ENCODE measurements at regions not wholly inside any gene's neighbourhood (a gene's known extent, or its start where the extent isn't known, plus 50 kb on each side); places are given as distances from the start of the nearest gene placed in this dataset.

DNA sequence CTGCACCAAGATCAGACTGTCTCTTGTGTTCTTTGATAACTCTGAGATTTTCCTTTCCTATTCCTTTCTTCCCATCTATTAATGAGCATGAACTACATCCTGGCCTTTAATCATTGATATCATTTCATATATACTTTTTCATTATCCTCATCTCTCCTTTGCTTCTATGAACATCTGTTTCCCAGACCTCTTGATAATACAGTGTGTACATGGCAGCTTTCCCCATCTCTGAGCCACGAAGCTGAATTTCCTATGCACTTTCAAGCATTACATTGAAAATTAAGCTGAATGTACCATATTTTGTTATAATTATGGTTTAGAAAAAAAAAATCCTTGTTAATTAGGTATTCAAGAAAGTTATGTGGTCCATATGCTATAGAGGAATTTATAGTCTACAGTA is 60.9 kb upstream of the CREB5 start:
- no peak overlapping the region for H3K27ac ChIP-seq
- DNase-seq (no peak), ATAC-seq (no peak)
- TF ChIP-seq, protein P1, sequence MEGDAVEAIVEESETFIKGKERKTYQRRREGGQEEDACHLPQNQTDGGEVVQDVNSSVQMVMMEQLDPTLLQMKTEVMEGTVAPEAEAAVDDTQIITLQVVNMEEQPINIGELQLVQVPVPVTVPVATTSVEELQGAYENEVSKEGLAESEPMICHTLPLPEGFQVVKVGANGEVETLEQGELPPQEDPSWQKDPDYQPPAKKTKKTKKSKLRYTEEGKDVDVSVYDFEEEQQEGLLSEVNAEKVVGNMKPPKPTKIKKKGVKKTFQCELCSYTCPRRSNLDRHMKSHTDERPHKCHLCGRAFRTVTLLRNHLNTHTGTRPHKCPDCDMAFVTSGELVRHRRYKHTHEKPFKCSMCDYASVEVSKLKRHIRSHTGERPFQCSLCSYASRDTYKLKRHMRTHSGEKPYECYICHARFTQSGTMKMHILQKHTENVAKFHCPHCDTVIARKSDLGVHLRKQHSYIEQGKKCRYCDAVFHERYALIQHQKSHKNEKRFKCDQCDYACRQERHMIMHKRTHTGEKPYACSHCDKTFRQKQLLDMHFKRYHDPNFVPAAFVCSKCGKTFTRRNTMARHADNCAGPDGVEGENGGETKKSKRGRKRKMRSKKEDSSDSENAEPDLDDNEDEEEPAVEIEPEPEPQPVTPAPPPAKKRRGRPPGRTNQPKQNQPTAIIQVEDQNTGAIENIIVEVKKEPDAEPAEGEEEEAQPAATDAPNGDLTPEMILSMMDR (IDR thresholded peaks at IDR 0.05), result no peak
- no peak for TF ChIP-seq POLR2A (IDR thresholded peaks at IDR 0.05)
- no peaks in the 10 kb centered on the region for H3K27me3 ChIP-seq
- 53% methylated on average over 1 of the region's 1 CpG for whole genome bisulfite sequencing (ENCODE audit: insufficient coverage, low coverage, low lambda C conversion rate, missing lambda C conversion rate)
- no peaks in the 10 kb centered on the region for H3K36me3 ChIP-seq
- H3K9me3 ChIP-seq, result no peaks in the 10 kb centered on the region
- intact Hi-C loops (cut with DNase I), result no loop called here
- no peaks in the 10 kb centered on the region for H3K4me1 ChIP-seq
- no peak overlapping the region for H3K4me3 ChIP-seq

DNA sequence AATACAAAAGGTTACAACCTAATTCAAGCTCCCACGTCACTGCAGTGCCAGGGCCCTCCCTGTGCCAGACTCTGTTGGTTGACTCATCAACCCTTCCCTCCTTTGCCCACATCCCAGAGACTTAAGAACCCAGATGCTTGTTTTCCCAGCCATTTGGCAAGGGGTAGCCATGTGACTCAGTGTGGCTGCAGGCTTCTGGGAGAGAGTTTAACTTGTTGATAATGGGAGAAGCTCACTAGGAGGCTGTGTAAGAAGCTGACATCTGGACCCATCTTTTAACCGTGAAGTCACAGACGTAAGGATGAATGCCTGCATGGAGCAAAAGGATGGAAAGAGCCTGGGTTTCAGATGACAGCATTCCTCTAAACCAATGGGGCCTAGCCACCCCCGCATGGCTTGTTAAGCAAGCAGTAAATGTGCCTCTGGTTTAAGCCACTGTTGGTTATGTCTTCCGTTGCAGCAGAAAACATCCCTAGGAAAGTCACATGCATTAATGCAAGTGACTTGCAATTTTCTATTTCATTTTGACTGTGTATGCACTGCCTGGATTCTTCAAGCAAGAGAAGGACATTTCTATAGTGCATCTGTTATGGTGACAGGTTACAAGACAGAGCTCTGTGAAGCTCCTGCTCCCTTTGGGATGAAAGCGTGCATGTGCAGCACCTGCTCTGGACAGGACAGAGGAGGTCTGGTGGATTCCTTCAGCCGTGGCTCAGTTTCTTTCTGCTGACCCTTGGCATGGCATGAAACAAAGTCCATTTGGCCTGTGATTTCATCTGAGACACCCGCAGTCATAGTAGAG is 57.5 kb upstream of the CREB5 start:
- H3K4me3 ChIP-seq, result no peak overlapping the region
- no peaks in the 10 kb centered on the region for H3K27me3 ChIP-seq
- H3K36me3 ChIP-seq, result no peaks in the 10 kb centered on the region
- no peak for DNase-seq
- no peak overlapping the region for H3K27ac ChIP-seq
- H3K9me3 ChIP-seq, result no peaks in the 10 kb centered on the region
- TF ChIP-seq, protein P1 (IDR thresholded peaks at IDR 0.05), result no peak
- TF ChIP-seq POLR2A (IDR thresholded peaks at IDR 0.05), result no peak
- ATAC-seq, result no peak
- intact Hi-C loops (cut with DNase I), result no loop called here
- H3K4me1 ChIP-seq, result no peaks in the 10 kb centered on the region
- 74% methylated on average over 8 of the region's 8 CpGs for whole genome bisulfite sequencing (ENCODE audit: insufficient coverage, low coverage, low lambda C conversion rate, missing lambda C conversion rate)

DNA sequence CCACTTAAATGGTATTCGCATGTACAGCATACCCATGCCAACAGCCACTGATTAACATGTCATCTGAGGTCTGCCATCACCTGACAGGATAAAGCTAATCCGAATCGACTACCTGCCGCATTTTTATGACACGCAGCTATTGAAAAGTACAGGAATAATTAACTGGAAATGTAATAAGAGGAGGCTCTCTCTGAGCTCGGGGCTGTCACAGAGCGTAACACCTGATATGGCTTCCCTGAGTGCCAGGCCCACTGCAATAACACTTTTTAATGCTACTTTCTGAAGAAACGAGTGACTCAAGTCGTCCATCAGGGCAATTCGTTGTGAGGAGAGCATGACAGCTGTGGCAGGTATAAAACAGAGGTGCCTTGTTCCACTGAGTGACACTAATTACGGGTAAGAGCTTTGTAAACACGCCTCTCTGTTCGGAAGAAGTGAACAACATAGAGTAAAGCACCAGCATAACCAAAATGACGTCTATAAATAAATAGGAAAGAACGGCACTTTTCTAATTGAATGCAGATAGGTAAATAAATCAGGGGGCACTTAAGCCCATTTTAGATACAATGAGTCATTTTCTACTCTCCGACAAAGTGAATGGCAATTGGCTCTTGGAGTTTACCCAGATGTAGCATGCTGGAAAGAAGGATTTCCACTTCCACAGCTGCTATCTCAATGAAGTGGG is 56.5 kb upstream of the CREB5 start:
- 65% methylated on average over 13 of the region's 16 CpGs for WGBS (ENCODE audit: insufficient coverage, low coverage, low lambda C conversion rate, missing lambda C conversion rate)
- Histone ChIP-seq H3K27ac (no peak overlapping the region), H3K27me3 (no peaks in the 10 kb centered on the region), H3K4me3 (no peak overlapping the region), H3K9me3 (no peaks in the 10 kb centered on the region), H3K36me3 (no peaks in the 10 kb centered on the region), H3K4me1 (no peaks in the 10 kb centered on the region)
- no peak for ATAC-seq
- DNase-seq, result no peak
- intact Hi-C loops (cut with DNase I), result no loop called here
- TF ChIP-seq, protein P1 (IDR thresholded peaks at IDR 0.05), result no peak
- TF ChIP-seq POLR2A (IDR thresholded peaks at IDR 0.05), result no peak

DNA sequence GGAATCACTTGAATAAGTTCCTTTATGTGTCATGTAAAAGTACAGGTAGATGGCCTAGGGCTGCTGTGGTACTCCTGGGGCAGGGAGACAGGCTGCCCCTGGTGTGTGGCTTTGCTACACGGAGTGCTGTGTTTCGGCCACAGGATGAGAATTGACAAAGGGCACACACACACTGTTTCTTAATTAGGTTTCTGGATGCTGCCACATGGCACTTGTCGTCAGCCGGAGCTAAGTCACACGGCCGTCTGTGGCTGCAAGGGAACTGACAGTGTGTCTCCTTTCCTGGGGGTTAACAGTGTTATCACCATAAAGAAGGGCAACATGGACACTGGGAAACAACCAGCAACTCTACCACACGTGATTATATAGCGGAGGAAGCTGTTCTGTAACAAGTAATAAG is 55.7 kb upstream of the CREB5 start:
- no peak for DNase-seq
- no peak overlapping the region for H3K4me3 ChIP-seq
- ATAC-seq, result no peak
- no peak overlapping the region for H3K27ac ChIP-seq
- TF ChIP-seq, protein P1 (IDR thresholded peaks at IDR 0.05), result no peak
- no peak for TF ChIP-seq POLR2A (IDR thresholded peaks at IDR 0.05)
- intact Hi-C loops (cut with DNase I), result no loop called here
- no peaks in the 10 kb centered on the region for H3K9me3 ChIP-seq
- H3K27me3 ChIP-seq, result no peaks in the 10 kb centered on the region
- 33% methylated on average over 6 of the region's 8 CpGs for WGBS (ENCODE audit: insufficient coverage, low coverage, low lambda C conversion rate, missing lambda C conversion rate)
- no peaks in the 10 kb centered on the region for H3K36me3 ChIP-seq
- no peaks in the 10 kb centered on the region for H3K4me1 ChIP-seq

Measured in right lobe of liver (tissue), 6 donors.